Skeletal muscle cell (primary cell): ENCODE measurements at regions not wholly inside any gene's neighbourhood (a gene's known extent, or its start where the extent isn't known, plus 50 kb on each side); places are given as distances from the start of the nearest gene placed in this dataset.

Experiments
- DNase-seq: peaks from one replicate; pipeline ENCODE4 v3.0.0-alpha.2; 2010; ENCODE audit warnings: low read depth
- H3K4me3 ChIP-seq: 2 replicates; pipeline ENCODE4 v1.5.1; 2011; ENCODE audit warnings: low read depth, mild to moderate bottlenecking, control low read depth, low read length, moderate library complexity

GRCh38 chr13:74006666-74007065 is 127.5 kb downstream of the KLF12 start:
- no peak overlapping the region for H3K4me3 ChIP-seq
- DNase-seq, result no peak

DNA sequence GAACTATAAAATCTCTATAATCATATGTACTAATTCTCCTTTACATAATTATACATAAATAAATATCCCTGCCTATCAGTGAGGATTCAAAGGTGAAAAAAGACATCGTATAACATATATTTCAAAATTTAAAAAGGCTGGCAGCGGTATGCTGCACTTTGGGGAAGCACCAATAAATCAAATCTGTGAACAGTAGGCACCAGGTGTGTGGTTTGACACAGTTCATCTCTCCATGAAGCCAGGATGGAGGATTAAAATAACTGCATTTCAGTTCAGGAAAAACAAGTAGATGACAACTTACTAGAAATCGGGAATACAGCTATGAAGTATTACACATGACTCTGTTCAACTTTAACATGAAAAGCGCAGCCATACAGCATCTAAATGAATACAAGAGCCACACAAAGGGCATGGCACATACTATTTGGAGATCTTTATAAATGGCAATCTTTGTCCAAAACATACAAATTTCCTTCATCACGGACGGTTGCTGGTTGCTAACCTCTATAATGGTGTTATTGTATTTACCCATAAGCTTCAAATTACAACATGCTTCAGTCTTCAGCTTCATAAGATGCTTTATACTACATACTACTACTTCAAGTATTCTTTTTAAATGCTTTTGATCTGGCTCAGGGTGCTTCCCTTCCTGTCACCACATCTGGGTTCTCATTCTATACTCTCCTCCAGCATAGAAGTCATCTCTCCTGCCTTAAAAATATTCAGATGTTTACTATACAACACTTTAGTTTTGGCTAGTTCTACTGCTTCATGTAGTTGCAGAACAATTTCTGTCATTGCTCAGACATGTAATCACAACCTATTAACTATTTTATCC is 128.7 kb downstream of the KLF12 start:
- DNase-seq, result no peak
- no peak overlapping the region for H3K4me3 ChIP-seq

DNA sequence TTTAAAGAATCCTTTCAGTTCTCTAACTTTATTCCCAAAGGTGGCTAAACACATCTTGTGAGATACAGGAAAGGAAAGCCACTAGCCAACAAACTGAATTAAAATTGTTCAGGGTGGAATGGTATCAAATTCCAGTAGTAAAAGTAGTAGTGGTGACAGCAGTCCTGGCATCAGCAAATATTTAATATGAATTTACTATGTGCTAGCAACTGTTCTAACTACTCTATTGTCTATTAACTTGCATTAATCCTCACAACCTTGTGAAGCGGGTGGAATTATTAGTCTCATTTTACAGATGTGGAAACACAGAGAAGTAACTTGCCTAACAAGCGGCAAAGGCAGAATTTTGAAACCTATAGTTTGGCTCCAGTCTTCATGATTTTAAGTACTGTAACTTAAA is 130.1 kb downstream of the KLF12 start:
- no peak overlapping the region for H3K4me3 ChIP-seq
- DNase-seq, result no peak

DNA sequence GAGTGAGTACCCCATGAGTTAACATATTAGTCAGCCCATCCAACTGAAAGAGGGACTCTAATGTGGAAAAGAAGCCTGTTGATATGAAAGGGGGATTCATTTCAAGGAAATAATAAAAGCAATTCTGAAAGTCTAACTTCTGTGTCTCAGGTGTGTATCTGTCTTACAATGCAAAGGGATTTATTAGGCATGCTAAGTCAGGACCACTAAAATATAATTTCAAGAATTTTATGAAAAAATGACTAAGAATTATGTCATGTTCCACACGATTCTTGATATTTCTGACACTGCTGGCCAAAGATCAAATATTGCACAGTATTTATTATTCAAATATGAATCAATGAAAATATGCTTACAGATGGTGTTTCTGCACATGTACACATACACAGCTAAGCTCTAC is 130.8 kb downstream of the KLF12 start:
- DNase-seq, result no peak
- H3K4me3 ChIP-seq, result no peak overlapping the region

GRCh38 chr13:74000876-74001275 is 133.3 kb downstream of the KLF12 start:
- H3K4me3 ChIP-seq, result no peak overlapping the region
- no peak for DNase-seq

GRCh38 chr13:73998631-73999030 is 135.6 kb downstream of the KLF12 start:
- H3K4me3 ChIP-seq, result no peak overlapping the region
- DNase-seq, result no peak

GRCh38 chr13:73997964-73998363 is 136.2 kb downstream of the KLF12 start:
- no peak for DNase-seq
- H3K4me3 ChIP-seq, result no peak overlapping the region

DNA sequence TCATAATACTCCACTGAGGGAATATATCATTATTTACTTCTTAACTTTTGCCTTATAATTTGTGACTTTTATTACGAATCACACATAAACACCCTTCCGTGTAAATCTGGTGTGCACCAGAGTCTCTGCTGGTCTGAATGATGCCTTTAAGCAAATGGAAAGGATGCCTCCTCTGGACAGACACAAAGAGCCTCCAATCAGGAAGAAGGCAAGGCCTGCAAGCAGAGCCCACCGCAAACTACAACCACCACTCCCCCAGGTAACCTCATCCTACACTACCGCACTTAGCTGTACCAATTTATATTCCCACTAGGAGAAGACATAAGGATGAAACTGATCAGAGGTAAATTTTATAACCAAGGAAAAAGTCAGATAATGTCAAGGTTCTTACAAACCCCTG is 137.6 kb downstream of the KLF12 start:
- no peak overlapping the region for H3K4me3 ChIP-seq
- DNase-seq, result no peak

DNA sequence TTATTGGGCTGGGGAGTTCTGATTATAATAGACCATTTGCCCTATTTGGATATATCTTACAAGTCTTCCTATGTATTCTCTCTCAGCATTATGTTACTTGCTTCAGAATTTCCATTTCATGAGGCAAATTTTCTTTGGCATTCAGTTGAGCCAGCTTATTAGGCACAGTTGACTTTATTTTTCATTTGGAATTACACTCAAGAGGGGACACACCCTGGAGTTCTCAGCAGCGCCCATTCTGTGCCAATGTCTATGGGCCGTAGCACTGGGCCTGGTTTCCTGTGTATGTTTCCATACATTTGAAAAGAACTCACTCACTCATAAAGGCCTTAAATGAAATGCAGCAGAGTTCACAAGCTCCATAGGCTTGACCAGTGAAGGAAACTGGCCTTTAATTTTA is 138.5 kb downstream of the KLF12 start:
- no peak for DNase-seq
- H3K4me3 ChIP-seq, result no peak overlapping the region

- DNase-seq, result no peak
- H3K4me3 ChIP-seq, result no peak overlapping the region
Observed at GRCh38 chr13:73993661-73994060, 140.5 kb downstream of the KLF12 start.

DNA sequence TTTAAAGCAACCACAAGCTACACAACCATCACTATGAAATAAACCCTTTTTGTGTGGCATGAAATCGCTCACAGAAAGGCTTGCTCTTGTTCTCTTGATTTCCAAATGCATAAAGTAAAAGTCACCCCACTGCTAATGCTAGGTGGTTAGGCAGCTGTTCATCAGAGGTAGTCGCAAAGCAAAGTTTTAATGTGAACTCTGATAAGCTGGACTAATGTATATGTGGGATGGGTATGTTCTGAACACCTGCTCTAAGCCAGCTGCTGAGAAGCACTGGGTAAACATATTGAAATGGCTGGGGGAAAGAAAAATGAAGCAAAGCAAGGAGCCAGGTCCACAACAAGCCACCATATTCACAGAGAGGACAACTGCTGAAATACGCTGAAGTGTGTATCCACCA is 142.3 kb downstream of the KLF12 start:
- no peak for DNase-seq
- H3K4me3 ChIP-seq, result no peak overlapping the region

- DNase-seq, result no peak
- H3K4me3 ChIP-seq, result no peak overlapping the region
Observed at GRCh38 chr13:73991384-73991783, 142.8 kb downstream of the KLF12 start.

- H3K4me3 ChIP-seq, result no peak overlapping the region
- no peak for DNase-seq
Observed at GRCh38 chr13:73989244-73989843, 144.9 kb downstream of the KLF12 start.

DNA sequence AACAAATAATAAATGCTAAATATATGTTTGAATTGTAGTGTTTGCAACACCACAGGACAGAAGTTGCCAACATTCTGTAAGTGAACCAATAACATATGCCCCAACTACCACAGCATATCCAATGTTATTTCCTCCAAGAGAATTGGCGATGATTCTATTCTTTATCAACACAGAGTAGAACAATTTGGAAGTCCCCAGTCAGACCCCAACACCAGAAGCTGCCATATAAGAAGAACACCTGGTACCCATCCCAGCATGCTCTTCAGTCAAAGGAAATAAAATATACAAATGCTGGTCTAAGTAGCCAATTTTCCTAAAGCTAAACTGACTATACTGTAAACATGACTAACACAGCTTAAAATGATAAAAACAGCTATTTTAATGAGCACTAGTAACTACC is 145.7 kb downstream of the KLF12 start:
- no peak for DNase-seq
- H3K4me3 ChIP-seq, result no peak overlapping the region

- no peak for DNase-seq
- no peak overlapping the region for H3K4me3 ChIP-seq
Observed at GRCh38 chr13:73987618-73988017, 146.6 kb downstream of the KLF12 start.

GRCh38 chr13:73985783-73986182 is 148.4 kb downstream of the KLF12 start:
- no peak for DNase-seq
- H3K4me3 ChIP-seq, result no peak overlapping the region

DNA sequence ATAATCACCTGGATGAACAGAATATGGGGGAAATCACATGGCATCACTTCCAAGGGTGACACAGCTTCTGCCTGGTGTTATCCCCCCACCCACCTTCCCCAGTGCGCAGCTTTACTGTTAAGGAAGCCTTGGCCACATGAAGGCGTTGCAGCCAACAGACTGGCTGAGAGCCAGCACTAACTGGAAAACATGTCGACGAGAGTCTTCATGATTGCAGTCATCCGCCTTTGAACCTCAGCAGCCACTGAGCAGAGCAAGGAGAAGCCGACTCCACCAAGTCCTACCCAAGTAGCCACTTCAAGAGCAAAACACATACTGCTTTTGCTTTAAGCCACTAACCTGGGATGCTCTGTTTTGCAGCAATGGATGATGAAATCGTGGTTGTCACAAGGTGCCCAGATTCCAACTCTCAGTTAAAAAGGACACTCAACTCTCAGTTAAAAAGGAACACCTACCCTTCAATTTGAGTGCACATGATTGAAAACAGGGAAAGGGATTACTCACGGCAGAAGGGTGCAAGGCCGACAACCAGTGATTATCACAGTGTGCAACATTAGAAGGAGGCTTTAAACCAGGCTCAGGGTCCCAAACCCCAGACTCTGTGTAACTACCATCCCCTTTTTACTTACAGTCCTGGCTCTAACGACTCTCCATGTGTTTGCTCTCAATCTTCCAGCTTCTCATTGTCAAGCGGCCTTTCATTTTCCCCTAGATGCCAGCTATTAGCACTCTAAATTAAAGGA is 149.1 kb downstream of the KLF12 start:
- H3K4me3 ChIP-seq, result no peak overlapping the region
- no peak for DNase-seq

GRCh38 chr13:73984201-73984600 is 150.0 kb downstream of the KLF12 start:
- no peak overlapping the region for H3K4me3 ChIP-seq
- no peak for DNase-seq

- H3K4me3 ChIP-seq, result no peak overlapping the region
- no peak for DNase-seq
Observed at GRCh38 chr13:73983109-73983508, 151.1 kb downstream of the KLF12 start.

DNA sequence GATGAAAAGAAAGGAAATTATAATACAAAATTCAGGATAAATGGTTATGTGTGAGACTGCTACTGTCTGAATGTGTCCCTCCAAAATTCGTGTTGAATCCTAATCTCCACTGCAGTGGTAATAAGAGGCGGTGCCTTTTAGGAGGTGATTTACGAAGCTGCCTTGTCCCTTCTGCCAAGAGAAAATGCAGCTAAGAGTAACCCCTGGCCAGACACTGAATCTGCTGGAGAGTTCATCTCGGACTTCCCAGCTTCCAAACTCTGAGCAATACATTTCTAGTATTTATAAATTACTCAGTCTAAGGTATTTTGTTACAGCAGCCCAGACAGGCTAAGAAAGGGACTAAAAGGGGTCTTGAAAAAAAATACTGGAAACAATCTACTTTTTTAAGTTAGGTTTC is 152.6 kb downstream of the KLF12 start:
- DNase-seq, result no peak
- no peak overlapping the region for H3K4me3 ChIP-seq

DNA sequence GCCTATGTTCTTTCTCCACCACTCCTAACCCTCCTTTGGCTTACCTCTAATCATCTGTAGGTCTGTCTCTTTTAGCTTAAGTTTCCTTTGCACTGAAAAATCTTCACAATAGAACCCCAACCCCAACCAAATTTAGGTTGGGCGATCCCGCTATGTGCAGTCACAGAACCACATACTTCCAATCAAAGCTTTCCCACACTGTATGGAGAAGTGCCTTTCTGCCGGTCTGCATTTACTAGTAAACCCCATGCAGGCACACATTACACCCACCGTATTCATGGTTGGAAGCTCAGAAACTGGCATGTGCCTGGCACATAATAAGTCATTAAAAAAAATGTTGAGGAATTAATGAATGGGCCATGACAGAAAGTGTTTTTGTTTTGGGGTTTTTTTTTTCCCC is 158.4 kb downstream of the KLF12 start:
- no peak for DNase-seq
- no peak overlapping the region for H3K4me3 ChIP-seq
